ENCODE measurements at regions not wholly inside any gene's neighbourhood (a gene's known extent, or its start where the extent isn't known, plus 50 kb on each side); places are given as distances from the start of the nearest gene placed in this dataset.

- H3K27ac ChIP-seq, result no peak overlapping the region
- intact Hi-C loops (cut with DNase I), result no loop called here
- no peak overlapping the region for H3K4me3 ChIP-seq
- no peaks in the 10 kb centered on the region for H3K27me3 ChIP-seq (replicated peaks; ENCODE audit: insufficient read depth)
- H3K9me3 ChIP-seq, result no peaks in the 10 kb centered on the region
- H3K4me1 ChIP-seq (replicated peaks), result no peaks in the 10 kb centered on the region
- H3K36me3 ChIP-seq, result no peaks in the 10 kb centered on the region
- DNase-seq (ENCODE audit: low spot score), result no peak
- no peak for TF ChIP-seq POLR2A (IDR thresholded peaks at IDR 0.05)
- WGBS, result 82% methylated on average over 2 of the region's 2 CpGs
These were observed 52.1 kb downstream of the STYXL2 start for GRCh38 chr1:167145965-167146364.

GRCh38 chr1:167146903-167147539 lies 53.1 kb downstream of the STYXL2 start:
- TF ChIP-seq POLR2AphosphoS5 (IDR thresholded peaks at IDR 0.05), result no peak
- no peak for TF ChIP-seq CTCF (IDR thresholded peaks at IDR 0.05)
- TF ChIP-seq POLR2A (IDR thresholded peaks at IDR 0.05), result no peak
- WGBS, result 66% methylated on average over 2 of the region's 2 CpGs
- no peaks in the 10 kb centered on the region for H3K36me3 ChIP-seq

GRCh38 chr1:167148421-167148820 lies 54.5 kb downstream of the STYXL2 start:
- WGBS, result 24% methylated on average over 1 of the region's 1 CpG
- no peaks in the 10 kb centered on the region for H3K27me3 ChIP-seq (replicated peaks; ENCODE audit: insufficient read depth)

More at GRCh38 chr1:167146903-167147539, 53.1 kb downstream of the STYXL2 start:
- intact Hi-C loops (cut with DNase I), result no loop called here
- no peaks in the 10 kb centered on the region for H3K4me1 ChIP-seq (replicated peaks)
- DNase-seq (ENCODE audit: low spot score), result no peak
- no peak overlapping the region for H3K27ac ChIP-seq
- H3K9me3 ChIP-seq, result no peaks in the 10 kb centered on the region
- no peaks in the 10 kb centered on the region for H3K27me3 ChIP-seq (replicated peaks; ENCODE audit: insufficient read depth)
- H3K4me3 ChIP-seq, result no peak overlapping the region

GRCh38 chr1:167149793-167150491 lies 56.1 kb downstream of the STYXL2 start:
- H3K9me3 ChIP-seq, result no peaks in the 10 kb centered on the region
- DNase-seq (ENCODE audit: low spot score), result no peak
- 75% methylated on average over 4 of the region's 4 CpGs for WGBS
- H3K4me1 ChIP-seq (replicated peaks), result no peaks in the 10 kb centered on the region
- intact Hi-C loops (cut with DNase I), result no loop called here
- H3K27me3 ChIP-seq (replicated peaks; ENCODE audit: insufficient read depth), result no peaks in the 10 kb centered on the region
- no peak overlapping the region for H3K4me3 ChIP-seq
- TF ChIP-seq POLR2AphosphoS5 (IDR thresholded peaks at IDR 0.05) (no peak), POLR2A (IDR thresholded peaks at IDR 0.05) (no peak), CTCF (IDR thresholded peaks at IDR 0.05) (no peak)
- no peak overlapping the region for H3K27ac ChIP-seq
- no peaks in the 10 kb centered on the region for H3K36me3 ChIP-seq

More at GRCh38 chr1:167148421-167148820, 54.5 kb downstream of the STYXL2 start:
- TF ChIP-seq CTCF (IDR thresholded peaks at IDR 0.05), result no peak
- TF ChIP-seq POLR2A (IDR thresholded peaks at IDR 0.05), result no peak
- H3K4me3 ChIP-seq, result no peak overlapping the region
- intact Hi-C loops (cut with DNase I), result no loop called here
- H3K4me1 ChIP-seq (replicated peaks), result no peaks in the 10 kb centered on the region
- no peak overlapping the region for H3K27ac ChIP-seq
- H3K36me3 ChIP-seq, result no peaks in the 10 kb centered on the region
- no peaks in the 10 kb centered on the region for H3K9me3 ChIP-seq
- no peak for DNase-seq (ENCODE audit: low spot score)

GRCh38 chr1:167150492-167150833 lies 56.6 kb downstream of the STYXL2 start:
- Histone ChIP-seq H3K9me3 (no peaks in the 10 kb centered on the region), H3K27ac (no peak overlapping the region), H3K36me3 (no peaks in the 10 kb centered on the region), H3K4me3 (no peak overlapping the region), H3K4me1 (replicated peaks) (no peaks in the 10 kb centered on the region), H3K27me3 (replicated peaks; ENCODE audit: insufficient read depth) (no peaks in the 10 kb centered on the region)
- TF ChIP-seq POLR2AphosphoS5 (IDR thresholded peaks at IDR 0.05), result no peak
- TF ChIP-seq POLR2A (IDR thresholded peaks at IDR 0.05), result no peak
- TF ChIP-seq CTCF (IDR thresholded peaks at IDR 0.05), result no peak
- DNase-seq (ENCODE audit: low spot score), result no peak
- intact Hi-C loops (cut with DNase I), result no loop called here
- 94% methylated on average over 2 of the region's 2 CpGs for WGBS

Measured in prostate gland (tissue), 2 donors.